Adrenal gland (tissue), 5 donors: ENCODE measurements at regions not wholly inside any gene's neighbourhood (a gene's known extent, or its start where the extent isn't known, plus 50 kb on each side); places are given as distances from the start of the nearest gene placed in this dataset.

Experiments
- CTCF ChIP-seq, 6 experiments: fragments of 450-650 bp in 4 of 6; fragments of 200-600 bp in 2 of 6; sonication (generic) in 1 of 6; IDR thresholded peaks; 1 replicate in 5 of 6; 2 replicates in 1 of 6; pipeline versions ENCODE4 v1.5.1 to v1.8.0; 2016 to 2021; ENCODE audit warnings: antibody characterized with exemption in 6 of 6, mild to moderate bottlenecking in 2 of 6, moderate library complexity in 1 of 6
- POLR2A ChIP-seq, 2 donors: fragments of 450-650 bp; IDR thresholded peaks; one replicate each; pipeline ENCODE4 v1.6.1; 2017; ENCODE audit warnings: antibody characterized with exemption in 2 of 2, mild to moderate bottlenecking in 2 of 2, moderate library complexity in 1 of 2
- donor health status: DM: no; HTN: no; CAD: no.

- TF ChIP-seq CTCF (IDR thresholded peaks at IDR 0.05) (no peak), POLR2A (IDR thresholded peaks at IDR 0.05) (no peak)
Measured at GRCh38 chr7:10455936-10456335, 517.7 kb upstream of the PHF14 start.
